ENCODE measurements at regions not wholly inside any gene's neighbourhood (a gene's known extent, or its start where the extent isn't known, plus 50 kb on each side); places are given as distances from the start of the nearest gene placed in this dataset.

GRCh38 chrX:45540181-45540580 lies 339.5 kb upstream of the DIPK2B start:
- Histone ChIP-seq H2AFZ (ENCODE audit: low read depth, low read length) (no peak overlapping the region), H3K9me1 (replicated peaks; ENCODE audit: control insufficient read depth, extremely low read depth, insufficient read depth, low read length) (no peaks in the 10 kb centered on the region), H4K20me1 (replicated peaks; ENCODE audit: control insufficient read depth, extremely low read depth, insufficient read depth, low read length) (no peaks in the 10 kb centered on the region), H3K4me2 (ENCODE audit: insufficient read depth, low read length) (no peak overlapping the region), H3K4me3 (replicated peaks in 1 of 3; ENCODE audit: insufficient read depth in 1 of 3, low read depth in 1 of 3, low read length in 3 of 3) (no peak overlapping the region), H3K9ac (replicated peaks; ENCODE audit: extremely low read depth, insufficient read depth, low read length) (no peak overlapping the region), H3K9me3 (replicated peaks; ENCODE audit: control insufficient read depth, insufficient read depth, low read length) (no peaks in the 10 kb centered on the region), H3K4me1 (ENCODE audit: control insufficient read depth, extremely low read depth, insufficient read depth, low read length) (no peaks in the 10 kb centered on the region), H3K36me3 (ENCODE audit: control insufficient read depth in 2 of 2, extremely low read depth in 1 of 2, insufficient read depth in 2 of 2, low read length in 2 of 2) (no peaks in the 10 kb centered on the region), H3K79me2 (ENCODE audit: control insufficient read depth, insufficient read depth, low read length) (no peaks in the 10 kb centered on the region), H3K27me3 (ENCODE audit: control insufficient read depth in 2 of 2, insufficient read depth in 2 of 2, low read length in 2 of 2) (no peaks in the 10 kb centered on the region), H3K27ac (ENCODE audit: insufficient read depth, low read depth, low read length) (no peak overlapping the region)
- BruUV-seq (replicated peaks), result no TSS peak
- intact Hi-C loops (cut with micrococcal nuclease), result no loop called here
- FAIRE-seq (no peak), DNase-seq (ENCODE audit: low read depth, low spot score) (no peak)
- dilution Hi-C loops (cut with MboI; ENCODE audit: extremely low pct_ligation_motif_present, low sequenced_read_pairs), result no loop called here
- ChIA-PET CTCF (no interaction called here), POLR2A (no interaction called here)
- TF ChIP-seq MAX (IDR thresholded peaks at IDR 0.05; ENCODE audit: insufficient read depth, insufficient read length) (no peak), GATA2 (IDR thresholded peaks at IDR 0.05; ENCODE audit: insufficient read depth, insufficient read length, low read depth, low read length) (no peak), EZH2 (IDR thresholded peaks at IDR 0.05; ENCODE audit: borderline replicate concordance, low read depth, low read length, severe bottlenecking) (no peak)

- dilution Hi-C loops (cut with MboI; ENCODE audit: extremely low pct_ligation_motif_present, low sequenced_read_pairs), result no loop called here
- BruUV-seq (replicated peaks), result no TSS peak
- Histone ChIP-seq H3K36me3 (ENCODE audit: control insufficient read depth in 2 of 2, extremely low read depth in 1 of 2, insufficient read depth in 2 of 2, low read length in 2 of 2) (no peaks in the 10 kb centered on the region), H3K79me2 (ENCODE audit: control insufficient read depth, insufficient read depth, low read length) (no peaks in the 10 kb centered on the region), H3K9me1 (replicated peaks; ENCODE audit: control insufficient read depth, extremely low read depth, insufficient read depth, low read length) (no peaks in the 10 kb centered on the region), H3K4me1 (ENCODE audit: control insufficient read depth, extremely low read depth, insufficient read depth, low read length) (no peaks in the 10 kb centered on the region), H3K4me2 (ENCODE audit: insufficient read depth, low read length) (no peak overlapping the region), H4K20me1 (replicated peaks; ENCODE audit: control insufficient read depth, extremely low read depth, insufficient read depth, low read length) (no peaks in the 10 kb centered on the region), H2AFZ (ENCODE audit: low read depth, low read length) (no peak overlapping the region), H3K27me3 (ENCODE audit: control insufficient read depth in 2 of 2, insufficient read depth in 2 of 2, low read length in 2 of 2) (no peaks in the 10 kb centered on the region), H3K9ac (replicated peaks; ENCODE audit: extremely low read depth, insufficient read depth, low read length) (no peak overlapping the region), H3K9me3 (replicated peaks; ENCODE audit: control insufficient read depth, insufficient read depth, low read length) (no peaks in the 10 kb centered on the region), H3K27ac (ENCODE audit: insufficient read depth, low read depth, low read length) (no peak overlapping the region), H3K4me3 (replicated peaks in 1 of 3; ENCODE audit: insufficient read depth in 1 of 3, low read depth in 1 of 3, low read length in 3 of 3) (no peak overlapping the region)
- FAIRE-seq, result no peak
- intact Hi-C loops (cut with micrococcal nuclease), result no loop called here
- TF ChIP-seq CTCF (IDR thresholded peaks at IDR 0.05; ENCODE audit: extremely low read depth in 1 of 2, insufficient read depth in 1 of 2, low read depth in 1 of 2, low read length in 2 of 2), result no peak
- TF ChIP-seq EZH2 (IDR thresholded peaks at IDR 0.05; ENCODE audit: borderline replicate concordance, low read depth, low read length, severe bottlenecking), result no peak
- TF ChIP-seq POLR2A (IDR thresholded peaks at IDR 0.05; ENCODE audit: low read depth, low read length), result no peak
- TF ChIP-seq FOS (IDR thresholded peaks at IDR 0.05; ENCODE audit: borderline replicate concordance, insufficient read depth, low read length), result no peak
- TF ChIP-seq GATA2 (IDR thresholded peaks at IDR 0.05; ENCODE audit: insufficient read depth, insufficient read length, low read depth, low read length), result no peak
- no peak for TF ChIP-seq MYC (IDR thresholded peaks at IDR 0.05; ENCODE audit: low read depth, low read length)
- TF ChIP-seq POLR2AphosphoS5 (IDR thresholded peaks at IDR 0.05; ENCODE audit: insufficient read depth, low read depth, low read length), result no peak
- no peak for TF ChIP-seq JUN (IDR thresholded peaks at IDR 0.05; ENCODE audit: borderline replicate concordance, insufficient read depth, insufficient read length, low read depth)
- TF ChIP-seq MAX (IDR thresholded peaks at IDR 0.05; ENCODE audit: insufficient read depth, insufficient read length), result no peak
- ChIA-PET CTCF (no interaction called here), POLR2A (no interaction called here)
- DNase-seq (ENCODE audit: low read depth, low spot score), result no peak
Observed at GRCh38 chrX:45537936-45538335, 337.3 kb upstream of the DIPK2B start.
